Tibial nerve (tissue), 3 donors: ENCODE measurements at regions not wholly inside any gene's neighbourhood (a gene's known extent, or its start where the extent isn't known, plus 50 kb on each side); places are given as distances from the start of the nearest gene placed in this dataset.

Source experiments
- CTCF ChIP-seq, 5 experiments: fragments of 200-600 bp in 3 of 5; fragments of 450-650 bp in 2 of 5; sonication (generic) in 3 of 5; IDR thresholded peaks; one replicate each; pipeline ENCODE4 v1.5.1; 2016 to 2019; ENCODE audit warnings: antibody characterized with exemption in 5 of 5, mild to moderate bottlenecking in 3 of 5, moderate library complexity in 2 of 5
- POLR2A ChIP-seq, 2 donors: fragments of 450-650 bp; IDR thresholded peaks; one replicate each; pipeline ENCODE4 v1.6.1; 2017; ENCODE audit warnings: antibody characterized with exemption in 2 of 2, mild to moderate bottlenecking in 2 of 2, moderate library complexity in 2 of 2

DNA sequence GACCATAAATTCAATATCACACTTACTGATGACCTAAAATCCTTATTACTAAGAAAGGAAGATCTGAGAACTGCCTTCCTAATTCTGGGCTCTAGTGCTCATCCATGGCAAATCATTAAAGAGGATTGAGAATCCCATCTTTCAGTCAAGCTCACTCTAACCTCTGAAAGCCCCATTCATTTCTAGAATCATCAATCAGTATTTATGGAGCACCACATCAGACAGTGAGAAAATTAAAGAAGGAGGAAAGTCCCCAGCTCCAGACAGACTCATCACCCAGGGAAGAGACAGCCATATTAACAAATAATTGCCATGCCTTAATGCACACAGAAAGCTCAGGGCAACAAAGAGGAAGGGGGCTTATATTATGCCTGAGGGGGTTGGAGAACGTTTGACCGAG, 256.1 kb upstream of the SOX9 start:
- TF ChIP-seq CTCF (IDR thresholded peaks at IDR 0.05): no peak
- TF ChIP-seq POLR2A (IDR thresholded peaks at IDR 0.05): no peak
